NCI-H2081 (cell line): ENCODE measurements at regions not wholly inside any gene's neighbourhood (a gene's known extent, or its start where the extent isn't known, plus 50 kb on each side); places are given as distances from the start of the nearest gene placed in this dataset.
A peak's percentile ranks its signal among the peaks of the same experiment; 100 is the strongest.
"Not testable (repeated sequence)": the region's sequence is repeated elsewhere in the genome, so short reads cannot be mapped to it uniquely, and the experiment has no call there.

Experiments
- DNase-seq, 2 experiments: peaks; one replicate each; lab custom pipeline; 2025; lab: John Stamatoyannopoulos, UW

GRCh38 chr12:131439752-131440151 lies 271.1 kb upstream of the SFSWAP start:
- DNase-seq = not testable (repeated sequence)

- DNase-seq = not testable (repeated sequence)
These were observed 270.5 kb upstream of the SFSWAP start for GRCh38 chr12:131440209-131441059.

- DNase-seq = no peak
These were observed 269.9 kb upstream of the SFSWAP start for GRCh38 chr12:131441060-131441396.

GRCh38 chr12:131441638-131442336 lies 269.1 kb upstream of the SFSWAP start:
- no peak for DNase-seq

GRCh38 chr12:131442337-131442918 lies 268.5 kb upstream of the SFSWAP start:
- no peak for DNase-seq

- no peak for DNase-seq
These were observed 267.6 kb upstream of the SFSWAP start for GRCh38 chr12:131443019-131444000.

GRCh38 chr12:131444220-131445164 lies 266.4 kb upstream of the SFSWAP start:
- DNase-seq = no peak

- DNase-seq = no peak
These were observed 265.6 kb upstream of the SFSWAP start for GRCh38 chr12:131445184-131445774.

GRCh38 chr12:131445795-131446194 lies 265.1 kb upstream of the SFSWAP start:
- DNase-seq = no peak

GRCh38 chr12:131447636-131448035 lies 263.3 kb upstream of the SFSWAP start:
- DNase-seq = not testable (repeated sequence)

GRCh38 chr12:131448254-131448795 lies 262.6 kb upstream of the SFSWAP start:
- DNase-seq = no peak

- no peak for DNase-seq
These were observed 261.9 kb upstream of the SFSWAP start for GRCh38 chr12:131449027-131449426.

GRCh38 chr12:131452444-131452860 lies 258.4 kb upstream of the SFSWAP start:
- DNase-seq = no peak

- DNase-seq = peak in 1 of 2 experiments; percentile 17
These were observed 256.3 kb upstream of the SFSWAP start for GRCh38 chr12:131454418-131455217.

- DNase-seq = no peak
These were observed 255.7 kb upstream of the SFSWAP start for GRCh38 chr12:131455218-131455506.

GRCh38 chr12:131455581-131456110 lies 255.2 kb upstream of the SFSWAP start:
- DNase-seq = no peak

- no peak for DNase-seq
These were observed 254.4 kb upstream of the SFSWAP start for GRCh38 chr12:131456301-131457027.

- no peak for DNase-seq
These were observed 253.9 kb upstream of the SFSWAP start for GRCh38 chr12:131457028-131457310.
